Stomach (tissue), 8 donors: ENCODE measurements at regions not wholly inside any gene's neighbourhood (a gene's known extent, or its start where the extent isn't known, plus 50 kb on each side); places are given as distances from the start of the nearest gene placed in this dataset.

Experiments
- DNase-seq, 2 donors: peaks; one replicate each; pipeline versions ENCODE4 v3.0.0 to v3.0.0-alpha.2; 2013 to 2019
- H3K27ac ChIP-seq, 5 donors: fragments of 200-600 bp in 4 of 5; sonication (generic) in 4 of 5; one replicate each; pipeline ENCODE4 v1.5.1; 2013 to 2019; ENCODE audit warnings: mild to moderate bottlenecking in 1 of 5, moderate library complexity in 1 of 5
- H3K27me3 ChIP-seq, 3 donors: fragments of 200-600 bp; sonication (generic); one replicate each; pipeline ENCODE4 v1.5.1; 2017 to 2019; ENCODE audit warnings: mixed run types in 1 of 3
- H3K36me3 ChIP-seq, 4 donors: fragments of 200-600 bp; sonication (generic); 1 replicate in 3 of 4; 2 replicates in 1 of 4; pipeline ENCODE4 v1.5.1; 2016 to 2019
- H3K4me1 ChIP-seq, 4 donors: fragments of 200-600 bp; sonication (generic); one replicate each; pipeline ENCODE4 v1.5.1; 2016 to 2019
- H3K4me3 ChIP-seq, 4 donors: fragments of 200-600 bp; sonication (generic) in 3 of 4; one replicate each; pipeline ENCODE4 v1.5.1; 2016 to 2019; ENCODE audit warnings: mild to moderate bottlenecking in 1 of 4
- H3K9me3 ChIP-seq, 4 donors: fragments of 200-600 bp; sonication (generic); one replicate each; pipeline ENCODE4 v1.5.1; 2016 to 2019
- EP300 ChIP-seq: sonication (generic); formaldehyde crosslinking; IDR thresholded peaks from one replicate; pipeline ENCODE4 v1.6.1; 2017; ENCODE audit warnings: antibody characterized with exemption
- POLR2A ChIP-seq, 4 donors: fragments of 450-650 bp; IDR thresholded peaks; one replicate each; pipeline ENCODE4 v1.6.1; 2016; ENCODE audit warnings: antibody characterized with exemption in 4 of 4, control low read depth in 2 of 4, mild to moderate bottlenecking in 1 of 4, moderate library complexity in 1 of 4
- POLR2AphosphoS5 ChIP-seq, 3 donors: sonication (generic); formaldehyde crosslinking; IDR thresholded peaks; one replicate each; pipeline ENCODE4 v1.6.1; 2016; ENCODE audit warnings: antibody characterized with exemption in 3 of 3
- WGBS, 5 donors: extraction: QIAGEN DNeasy Blood & Tissue Kit in 3 of 5; methylation state at CpG; one replicate each; pipeline versions ENCODE4 v1.1.5 to v1.1.7; 2013 to 2018; 5-methylcytosine and 5-hydroxymethylcytosine counted together
- intact Hi-C: fragments of 100-400 bp; cut with DNase I; formaldehyde crosslinking; loops from one replicate; pipeline ENCODE4 v1.15.1; 2023; ENCODE audit warnings: low total_unique reads
- TF ChIP-seq, protein P1 (sequence below), 7 experiments: fragments of 450-650 bp in 4 of 7; fragments of 200-600 bp in 3 of 7; sonication (generic) in 3 of 7; IDR thresholded peaks; one replicate each; pipeline ENCODE4 v1.5.1; 2016 to 2019; ENCODE audit warnings: antibody characterized with exemption in 7 of 7, control low read depth in 2 of 7, mild to moderate bottlenecking in 1 of 7
- donor health status: healthy with polysubstance abuse.
- donor health status: Bipolar disorder and iron deficiency.
- donor health status: healthy.

DNA sequence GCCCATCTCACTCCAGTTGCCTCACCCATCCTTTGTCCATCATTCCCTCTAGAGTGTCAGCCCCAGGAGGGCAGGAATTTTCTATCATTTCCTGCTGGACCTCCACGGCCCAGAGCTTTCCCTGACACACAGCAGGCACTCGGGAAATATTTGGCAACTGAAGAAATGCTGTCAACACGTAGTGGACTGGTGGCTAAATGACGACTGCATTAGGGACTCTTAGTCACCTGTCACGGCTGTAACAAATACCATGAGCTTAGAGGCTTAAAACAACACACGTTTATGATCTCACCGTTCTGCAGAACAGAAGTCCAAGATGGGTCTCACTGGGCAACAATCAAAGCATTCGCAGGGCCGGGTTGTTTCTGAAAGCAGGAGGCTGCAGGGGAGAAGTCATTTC lies 91.3 kb downstream of the PHETA1 start:
- peaks cover 0 to 82% (median 6%) of the 10 kb centered on the region in 3 donors for H3K27me3 ChIP-seq
- H3K9me3 ChIP-seq, result peaks cover 0 to 26% (median 14%) of the 10 kb centered on the region in 4 donors
- WGBS, 5 donors, result 58 to 75% (median 70%) methylated on average over 9 of the region's 9 CpGs
- TF ChIP-seq POLR2AphosphoS5 (IDR thresholded peaks at IDR 0.05) (no peak), POLR2A (IDR thresholded peaks at IDR 0.05) (no peak), EP300 (no peak)
- TF ChIP-seq, protein P1, sequence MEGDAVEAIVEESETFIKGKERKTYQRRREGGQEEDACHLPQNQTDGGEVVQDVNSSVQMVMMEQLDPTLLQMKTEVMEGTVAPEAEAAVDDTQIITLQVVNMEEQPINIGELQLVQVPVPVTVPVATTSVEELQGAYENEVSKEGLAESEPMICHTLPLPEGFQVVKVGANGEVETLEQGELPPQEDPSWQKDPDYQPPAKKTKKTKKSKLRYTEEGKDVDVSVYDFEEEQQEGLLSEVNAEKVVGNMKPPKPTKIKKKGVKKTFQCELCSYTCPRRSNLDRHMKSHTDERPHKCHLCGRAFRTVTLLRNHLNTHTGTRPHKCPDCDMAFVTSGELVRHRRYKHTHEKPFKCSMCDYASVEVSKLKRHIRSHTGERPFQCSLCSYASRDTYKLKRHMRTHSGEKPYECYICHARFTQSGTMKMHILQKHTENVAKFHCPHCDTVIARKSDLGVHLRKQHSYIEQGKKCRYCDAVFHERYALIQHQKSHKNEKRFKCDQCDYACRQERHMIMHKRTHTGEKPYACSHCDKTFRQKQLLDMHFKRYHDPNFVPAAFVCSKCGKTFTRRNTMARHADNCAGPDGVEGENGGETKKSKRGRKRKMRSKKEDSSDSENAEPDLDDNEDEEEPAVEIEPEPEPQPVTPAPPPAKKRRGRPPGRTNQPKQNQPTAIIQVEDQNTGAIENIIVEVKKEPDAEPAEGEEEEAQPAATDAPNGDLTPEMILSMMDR (IDR thresholded peaks at IDR 0.05), result no peak
- H3K4me3 ChIP-seq, result no peak overlapping the region
- DNase-seq, result no peak
- H3K36me3 ChIP-seq, result no peaks in the 10 kb centered on the region
- no peaks in the 10 kb centered on the region for H3K4me1 ChIP-seq
- intact Hi-C loops, result no loop called here
- H3K27ac ChIP-seq, result no peak overlapping the region

- intact Hi-C loops, result no loop called here
- 80 to 89% (median 86%) methylated on average over 5 of the region's 5 CpGs for WGBS, 5 donors
- DNase-seq, result no peak
These were observed 92.7 kb downstream of the PHETA1 start for GRCh38 chr12:111276146-111276545.

GRCh38 chr12:111275308-111275707 lies 93.6 kb downstream of the PHETA1 start:
- Histone ChIP-seq H3K4me3 (no peak overlapping the region), H3K4me1 (no peaks in the 10 kb centered on the region), H3K9me3 (peaks cover 0 to 11% (median 5%) of the 10 kb centered on the region in 4 donors), H3K27ac (no peak overlapping the region), H3K27me3 (peaks cover 0 to 80% (median 6%) of the 10 kb centered on the region in 3 donors), H3K36me3 (no peaks in the 10 kb centered on the region)
- 55 to 71% (median 68%) methylated on average over 4 to 10 of the region's 10 CpGs for WGBS, 5 donors
- TF ChIP-seq, protein P1 (IDR thresholded peaks at IDR 0.05), result no peak
- no peak for DNase-seq
- intact Hi-C loops, result no loop called here

More at GRCh38 chr12:111276146-111276545, 92.7 kb downstream of the PHETA1 start:
- H3K4me1 ChIP-seq, result no peaks in the 10 kb centered on the region
- peaks cover 0 to 81% (median 6%) of the 10 kb centered on the region in 3 donors for H3K27me3 ChIP-seq
- no peaks in the 10 kb centered on the region for H3K36me3 ChIP-seq
- TF ChIP-seq POLR2AphosphoS5 (IDR thresholded peaks at IDR 0.05), result no peak
- TF ChIP-seq POLR2A (IDR thresholded peaks at IDR 0.05), result no peak
- TF ChIP-seq, protein P1 (IDR thresholded peaks at IDR 0.05), result no peak
- TF ChIP-seq EP300, result no peak
- H3K9me3 ChIP-seq, result peaks cover 0 to 19% (median 11%) of the 10 kb centered on the region in 4 donors
- H3K27ac ChIP-seq, result no peak overlapping the region
- no peak overlapping the region for H3K4me3 ChIP-seq

GRCh38 chr12:111274777-111275176 lies 94.1 kb downstream of the PHETA1 start:
- TF ChIP-seq POLR2A (IDR thresholded peaks at IDR 0.05) (no peak), POLR2AphosphoS5 (IDR thresholded peaks at IDR 0.05) (no peak), EP300 (no peak)
- TF ChIP-seq, protein P1 (IDR thresholded peaks at IDR 0.05), result no peak
- Histone ChIP-seq H3K4me3 (no peak overlapping the region), H3K4me1 (no peaks in the 10 kb centered on the region), H3K27me3 (peaks cover 0 to 80% (median 6%) of the 10 kb centered on the region in 3 donors), H3K36me3 (no peaks in the 10 kb centered on the region), H3K9me3 (peaks cover 0 to 10% (median 5%) of the 10 kb centered on the region in 4 donors), H3K27ac (no peak overlapping the region)
- no peak for DNase-seq
- 54 to 75% (median 65%) methylated on average over 4 of the region's 4 CpGs for WGBS, 5 donors
- intact Hi-C loops, result no loop called here
